Stomach (tissue), 4 donors: ENCODE measurements at regions not wholly inside any gene's neighbourhood (a gene's known extent, or its start where the extent isn't known, plus 50 kb on each side); places are given as distances from the start of the nearest gene placed in this dataset.

Experiments
- CTCF ChIP-seq, 7 experiments: fragments of 450-650 bp in 4 of 7; fragments of 200-600 bp in 3 of 7; sonication (generic) in 3 of 7; IDR thresholded peaks; one replicate each; pipeline ENCODE4 v1.5.1; 2016 to 2019; ENCODE audit warnings: antibody characterized with exemption in 7 of 7, control low read depth in 2 of 7, mild to moderate bottlenecking in 1 of 7
- EP300 ChIP-seq: sonication (generic); formaldehyde crosslinking; IDR thresholded peaks from one replicate; pipeline ENCODE4 v1.6.1; 2017; ENCODE audit warnings: antibody characterized with exemption
- POLR2A ChIP-seq, 4 donors: fragments of 450-650 bp; IDR thresholded peaks; one replicate each; pipeline ENCODE4 v1.6.1; 2016; ENCODE audit warnings: antibody characterized with exemption in 4 of 4, control low read depth in 2 of 4, mild to moderate bottlenecking in 1 of 4, moderate library complexity in 1 of 4

- no peak for TF ChIP-seq EP300
- no peak for TF ChIP-seq CTCF (IDR thresholded peaks at IDR 0.05)
- no peak for TF ChIP-seq POLR2A (IDR thresholded peaks at IDR 0.05)
Observed at GRCh38 chr15:38193496-38193895, 59.1 kb upstream of the SPRED1 start.
